Endothelial cell of umbilical vein (primary cell): ENCODE measurements at regions not wholly inside any gene's neighbourhood (a gene's known extent, or its start where the extent isn't known, plus 50 kb on each side); places are given as distances from the start of the nearest gene placed in this dataset.

ENCODE experiments used
- BruUV-seq: library from RNA; stranded (reverse); fragments of 400-500 nt; replicated peaks from 2 replicates; lab custom pipeline; 2021; lab: Mats Ljungman, UMichigan
- CTCF ChIA-PET: fragments of 300-600, 350-600 bp; sonication (Branson Sonifier 250); formaldehyde crosslinking; loops from one replicate; lab custom pipeline; 2021; ENCODE audit warnings: antibody characterized with exemption, inconsistent platforms; lab: Charles Lee
- POLR2A ChIA-PET: fragments of 300-600, 350-600 bp; sonication (Branson Sonifier 250); formaldehyde crosslinking; loops from one replicate; lab custom pipeline; 2021; ENCODE audit warnings: antibody characterized with exemption, inconsistent platforms; lab: Charles Lee
- DNase-seq: peaks from one replicate; pipeline ENCODE4 v3.0.0-alpha.2; 2011; ENCODE audit warnings: low read depth, low spot score
- FAIRE-seq: peaks from 2 replicates; lab custom pipeline; 2011; peaks lifted over from hg19 to GRCh38; lab: Jason Lieb, UNC
- H2AFZ ChIP-seq: 2 replicates; pipeline ENCODE4 v1.6.0; 2012; ENCODE audit warnings: low read depth, low read length, control low read depth, inconsistent platforms
- H3K27ac ChIP-seq: 2 replicates; pipeline ENCODE4 v1.5.1; 2011; ENCODE audit warnings: low read depth, mild to moderate bottlenecking, control low read depth, low read length, moderate library complexity; ENCODE audit not compliant: insufficient read depth
- H3K27me3 ChIP-seq, 2 experiments: 2 replicates each; pipeline versions ENCODE4 v1.6.0 to v1.6.1; 2011; ENCODE audit warnings: low read length in 2 of 2, mixed read lengths in 1 of 2; ENCODE audit not compliant: control insufficient read depth in 2 of 2, insufficient read depth in 2 of 2
- H3K36me3 ChIP-seq, 2 experiments: 2 replicates in 1 of 2; 3 replicates in 1 of 2; pipeline ENCODE4 v1.5.1; 2011; ENCODE audit warnings: low read length in 2 of 2, mild to moderate bottlenecking in 1 of 2, moderate library complexity in 1 of 2; ENCODE audit not compliant: control insufficient read depth in 2 of 2, insufficient read depth in 2 of 2; ENCODE audit errors: extremely low read depth in 1 of 2
- H3K4me1 ChIP-seq: 3 replicates; pipeline ENCODE4 v1.5.1; 2011; ENCODE audit warnings: mild to moderate bottlenecking, low read length; ENCODE audit not compliant: control insufficient read depth, insufficient read depth; ENCODE audit errors: extremely low read depth
- H3K4me2 ChIP-seq: 2 replicates; pipeline ENCODE4 v1.6.1; 2011; ENCODE audit warnings: low read length, control low read depth, mixed read lengths; ENCODE audit not compliant: insufficient read depth
- H3K4me3 ChIP-seq, 3 experiments: fragments of 200-600 bp in 1 of 3; sonication (generic), shearing (Covaris generic) in 1 of 3; replicated peaks in 1 of 3; 2 replicates each; pipeline ENCODE4 v1.5.1; 2011 to 2016; ENCODE audit warnings: control low read depth in 3 of 3, low read length in 3 of 3, mild to moderate bottlenecking in 2 of 3, inconsistent platforms in 1 of 3, low read depth in 1 of 3, moderate library complexity in 1 of 3; ENCODE audit not compliant: insufficient read depth in 1 of 3
- H3K79me2 ChIP-seq: 2 replicates; pipeline ENCODE4 v1.6.0; 2012; ENCODE audit warnings: low read length, inconsistent platforms; ENCODE audit not compliant: control insufficient read depth, insufficient read depth
- H3K9ac ChIP-seq: replicated peaks from 2 replicates; pipeline ENCODE3; 2011; ENCODE audit warnings: low read length, control low read depth; ENCODE audit not compliant: insufficient read depth; ENCODE audit errors: extremely low read depth
- H3K9me1 ChIP-seq: replicated peaks from 3 replicates; pipeline ENCODE4 v1.6.0; 2011; ENCODE audit warnings: mild to moderate bottlenecking, low read length; ENCODE audit not compliant: control insufficient read depth, insufficient read depth; ENCODE audit errors: extremely low read depth
- H3K9me3 ChIP-seq: replicated peaks from 2 replicates; pipeline ENCODE4 v1.5.1; 2012; ENCODE audit warnings: low read length, inconsistent platforms; ENCODE audit not compliant: control insufficient read depth, insufficient read depth
- H4K20me1 ChIP-seq: replicated peaks from 2 replicates; pipeline ENCODE3; 2011; ENCODE audit warnings: mild to moderate bottlenecking, low read length; ENCODE audit not compliant: control insufficient read depth, insufficient read depth; ENCODE audit errors: extremely low read depth
- EZH2 ChIP-seq: IDR thresholded peaks from 2 replicates; pipeline ENCODE4 v1.6.1; 2012; ENCODE audit warnings: borderline replicate concordance, low read depth, mild to moderate bottlenecking, moderate library complexity, low read length, inconsistent platforms; ENCODE audit not compliant: severe bottlenecking
- FOS ChIP-seq: IDR thresholded peaks from 2 replicates; pipeline ENCODE4 v1.6.1; 2011; ENCODE audit warnings: mild to moderate bottlenecking, low read length, moderate library complexity, borderline replicate concordance; ENCODE audit not compliant: insufficient read depth
- GATA2 ChIP-seq: IDR thresholded peaks from 2 replicates; pipeline ENCODE4 v1.7.0; 2011; ENCODE audit warnings: low read depth, mild to moderate bottlenecking, moderate library complexity, mixed read lengths, low read length; ENCODE audit not compliant: insufficient read length, insufficient read depth
- JUN ChIP-seq: IDR thresholded peaks from 2 replicates; pipeline ENCODE4 v1.6.1; 2011; ENCODE audit warnings: borderline replicate concordance, low read depth; ENCODE audit not compliant: insufficient read length, insufficient read depth
- MYC ChIP-seq: IDR thresholded peaks from one replicate; pipeline ENCODE4 v1.6.1; 2011; ENCODE audit warnings: mild to moderate bottlenecking, low read depth, low read length
- POLR2A ChIP-seq: IDR thresholded peaks from 2 replicates; pipeline ENCODE4 v1.6.1; 2012; ENCODE audit warnings: low read depth, mild to moderate bottlenecking, control low read depth, low read length
- POLR2AphosphoS5 ChIP-seq: IDR thresholded peaks from 2 replicates; pipeline ENCODE4 v1.6.1; 2012; ENCODE audit warnings: low read depth, mild to moderate bottlenecking, control low read depth, low read length, moderate library complexity; ENCODE audit not compliant: insufficient read depth
- dilution Hi-C: fragments of 300-500 bp; cut with MboI; formaldehyde crosslinking; loops from one replicate; pipeline ENCODE4 v1.15.0; 2019; ENCODE audit warnings: low sequenced_read_pairs; ENCODE audit not compliant: extremely low pct_ligation_motif_present
- intact Hi-C: fragments of 100-400 bp; cut with micrococcal nuclease; formaldehyde crosslinking; loops from one replicate; pipeline ENCODE4 v1.10.0; 2022
- TF ChIP-seq, protein P1 (sequence below): IDR thresholded peaks from 2 replicates; pipeline ENCODE4 v1.6.1; 2011; ENCODE audit not compliant: insufficient read depth, insufficient read length
- TF ChIP-seq, protein P2 (sequence below), 2 donors: IDR thresholded peaks; 1 replicate in 1 of 2; 2 replicates in 1 of 2; pipeline ENCODE4 v1.5.1; 2011; ENCODE audit warnings: low read length in 2 of 2, mild to moderate bottlenecking in 2 of 2, moderate library complexity in 2 of 2, control low read depth in 1 of 2, inconsistent platforms in 1 of 2, low read depth in 1 of 2; ENCODE audit not compliant: insufficient read depth in 1 of 2; ENCODE audit errors: extremely low read depth in 1 of 2

DNA sequence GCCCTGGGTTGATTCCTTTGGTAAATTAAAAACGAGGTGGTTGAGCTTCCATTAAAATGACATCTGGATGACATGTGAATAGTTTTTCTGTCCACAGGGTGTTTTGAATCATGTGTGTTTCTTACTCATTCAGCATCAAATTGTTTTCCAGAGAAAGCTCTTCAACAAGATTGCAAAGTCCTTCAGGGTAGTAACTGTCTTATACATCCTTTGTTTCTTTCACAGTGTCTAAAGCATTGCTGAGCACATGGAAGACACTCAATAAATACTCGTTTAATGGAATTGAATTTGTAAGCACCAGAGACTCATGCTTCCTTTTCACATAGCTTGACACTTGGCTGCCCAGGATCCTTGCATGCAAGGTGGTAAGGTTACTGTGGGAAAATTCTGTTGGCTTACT lies 223.1 kb upstream of the CNTN6 start:
- no peak overlapping the region for H3K27ac ChIP-seq
- H2AFZ ChIP-seq: no peak overlapping the region
- no peak overlapping the region for H3K4me3 ChIP-seq
- no peaks in the 10 kb centered on the region for H3K36me3 ChIP-seq
- no peaks in the 10 kb centered on the region for H3K4me1 ChIP-seq
- DNase-seq (no peak), FAIRE-seq (no peak)
- no peak overlapping the region for H3K9ac ChIP-seq
- no peaks in the 10 kb centered on the region for H4K20me1 ChIP-seq
- H3K9me3 ChIP-seq: no peaks in the 10 kb centered on the region
- TF ChIP-seq GATA2: no peak
- no peak for TF ChIP-seq POLR2AphosphoS5
- no peak for TF ChIP-seq EZH2
- TF ChIP-seq, protein P1, sequence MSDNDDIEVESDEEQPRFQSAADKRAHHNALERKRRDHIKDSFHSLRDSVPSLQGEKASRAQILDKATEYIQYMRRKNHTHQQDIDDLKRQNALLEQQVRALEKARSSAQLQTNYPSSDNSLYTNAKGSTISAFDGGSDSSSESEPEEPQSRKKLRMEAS: no peak
- TF ChIP-seq FOS: no peak
- no peak for TF ChIP-seq JUN
- TF ChIP-seq POLR2A: no peak
- TF ChIP-seq MYC: no peak
- TF ChIP-seq, protein P2, sequence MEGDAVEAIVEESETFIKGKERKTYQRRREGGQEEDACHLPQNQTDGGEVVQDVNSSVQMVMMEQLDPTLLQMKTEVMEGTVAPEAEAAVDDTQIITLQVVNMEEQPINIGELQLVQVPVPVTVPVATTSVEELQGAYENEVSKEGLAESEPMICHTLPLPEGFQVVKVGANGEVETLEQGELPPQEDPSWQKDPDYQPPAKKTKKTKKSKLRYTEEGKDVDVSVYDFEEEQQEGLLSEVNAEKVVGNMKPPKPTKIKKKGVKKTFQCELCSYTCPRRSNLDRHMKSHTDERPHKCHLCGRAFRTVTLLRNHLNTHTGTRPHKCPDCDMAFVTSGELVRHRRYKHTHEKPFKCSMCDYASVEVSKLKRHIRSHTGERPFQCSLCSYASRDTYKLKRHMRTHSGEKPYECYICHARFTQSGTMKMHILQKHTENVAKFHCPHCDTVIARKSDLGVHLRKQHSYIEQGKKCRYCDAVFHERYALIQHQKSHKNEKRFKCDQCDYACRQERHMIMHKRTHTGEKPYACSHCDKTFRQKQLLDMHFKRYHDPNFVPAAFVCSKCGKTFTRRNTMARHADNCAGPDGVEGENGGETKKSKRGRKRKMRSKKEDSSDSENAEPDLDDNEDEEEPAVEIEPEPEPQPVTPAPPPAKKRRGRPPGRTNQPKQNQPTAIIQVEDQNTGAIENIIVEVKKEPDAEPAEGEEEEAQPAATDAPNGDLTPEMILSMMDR (IDR thresholded peaks at IDR 0.05; ENCODE audit: extremely low read depth in 1 of 2, insufficient read depth in 1 of 2, low read depth in 1 of 2, low read length in 2 of 2): no peak
- CTCF ChIA-PET: no interaction called here
- dilution Hi-C loops: no loop called here
- H3K79me2 ChIP-seq: no peaks in the 10 kb centered on the region
- intact Hi-C loops: no loop called here
- BruUV-seq: no TSS peak
- POLR2A ChIA-PET: no interaction called here
- H3K9me1 ChIP-seq: no peaks in the 10 kb centered on the region
- no peaks in the 10 kb centered on the region for H3K27me3 ChIP-seq
- no peak overlapping the region for H3K4me2 ChIP-seq
